Keratinocyte (primary cell): ENCODE measurements at regions not wholly inside any gene's neighbourhood (a gene's known extent, or its start where the extent isn't known, plus 50 kb on each side); places are given as distances from the start of the nearest gene placed in this dataset.

Experiments used
- CTCF ChIP-seq, 3 experiments: IDR thresholded peaks in 1 of 3; conservative IDR thresholded peaks in 1 of 3; optimal IDR thresholded peaks in 1 of 3; 2 replicates in 2 of 3; 3 replicates in 1 of 3; pipeline versions ENCODE3 to v1.5.1; 2011; ENCODE audit warnings: low read length in 3 of 3, mild to moderate bottlenecking in 3 of 3, moderate library complexity in 2 of 3, control low read depth in 1 of 3, inconsistent platforms in 1 of 3; ENCODE audit not compliant: insufficient read depth in 2 of 3; ENCODE audit errors: extremely low read depth in 1 of 3
- EZH2 ChIP-seq: IDR thresholded peaks from one replicate; pipeline ENCODE4 v1.6.1; 2012; ENCODE audit warnings: inconsistent platforms, mild to moderate bottlenecking, low read length, moderate library complexity

- no peak for TF ChIP-seq EZH2
- no peak for TF ChIP-seq CTCF (optimal IDR thresholded peaks at IDR 0.05 in 1 of 3, IDR thresholded peaks at IDR 0.05 in 1 of 3, conservative IDR thresholded peaks at IDR 0.05 in 1 of 3; ENCODE audit: extremely low read depth in 1 of 3, insufficient read depth in 2 of 3, low read length in 3 of 3)
Observed at GRCh38 chr5:59976342-59976741, 82.8 kb upstream of the PDE4D start.
